HUES64 (cell line): ENCODE measurements at regions not wholly inside any gene's neighbourhood (a gene's known extent, or its start where the extent isn't known, plus 50 kb on each side); places are given as distances from the start of the nearest gene placed in this dataset.

Experiments used
- H3K27ac ChIP-seq: 2 replicates; pipeline ENCODE4 v1.7.0; 2013; ENCODE audit warnings: low read depth, low read length, inconsistent platforms
- H3K27me3 ChIP-seq: 2 replicates; pipeline ENCODE4 v1.6.1; 2013; ENCODE audit warnings: mild to moderate bottlenecking, low read length; ENCODE audit not compliant: insufficient read depth
- H3K36me3 ChIP-seq: 2 replicates; pipeline ENCODE4 v1.6.1; 2013; ENCODE audit warnings: mild to moderate bottlenecking, low read length; ENCODE audit not compliant: insufficient read depth
- H3K4me1 ChIP-seq: 2 replicates; pipeline ENCODE4 v1.6.1; 2013; ENCODE audit warnings: mild to moderate bottlenecking, low read length, moderate library complexity; ENCODE audit not compliant: insufficient read depth
- H3K4me3 ChIP-seq: 2 replicates; pipeline ENCODE4 v1.5.1; 2013; ENCODE audit warnings: mild to moderate bottlenecking, low read length, moderate library complexity
- H3K9ac ChIP-seq: 2 replicates; pipeline ENCODE4 v1.6.1; 2013; ENCODE audit warnings: mild to moderate bottlenecking, low read depth, low read length
- H3K9me3 ChIP-seq: 2 replicates; pipeline ENCODE4 v1.6.1; 2013; ENCODE audit warnings: low read depth, low read length; ENCODE audit not compliant: insufficient read depth
- WGBS: fragments of 150-250, 120-280 bp; methylation state at CpG from one replicate; pipeline ENCODE4 v1.1.7; 2013; ENCODE audit warnings: missing lambda C conversion rate; 5-methylcytosine and 5-hydroxymethylcytosine counted together

DNA sequence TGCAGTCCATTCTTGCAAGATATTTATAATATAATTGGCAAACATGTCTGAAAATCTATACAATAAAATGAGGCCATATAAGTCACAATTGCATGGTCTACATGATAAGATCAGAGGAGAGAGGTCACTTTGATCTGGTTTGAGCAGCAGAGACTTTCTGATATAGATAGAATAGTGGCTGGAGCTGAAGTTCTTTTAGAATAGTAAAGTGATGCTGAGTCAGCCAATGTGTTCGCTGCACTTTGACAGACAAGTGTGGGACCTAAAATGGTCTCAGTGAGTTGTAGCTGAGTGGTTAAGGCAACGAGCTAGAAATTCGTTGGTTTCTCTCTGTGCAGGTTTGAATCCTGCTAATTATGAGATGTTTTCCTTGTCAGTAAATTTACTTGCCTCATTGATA is 257.0 kb upstream of the C11orf87 start:
- H3K4me1 ChIP-seq, result no peaks in the 10 kb centered on the region
- 89% methylated on average over 3 of the region's 3 CpGs for WGBS
- H3K36me3 ChIP-seq, result no peaks in the 10 kb centered on the region
- H3K4me3 ChIP-seq, result no peak overlapping the region
- H3K9ac ChIP-seq, result no peak overlapping the region
- no peak overlapping the region for H3K27ac ChIP-seq
- H3K9me3 ChIP-seq, result no peaks in the 10 kb centered on the region
- no peaks in the 10 kb centered on the region for H3K27me3 ChIP-seq

DNA sequence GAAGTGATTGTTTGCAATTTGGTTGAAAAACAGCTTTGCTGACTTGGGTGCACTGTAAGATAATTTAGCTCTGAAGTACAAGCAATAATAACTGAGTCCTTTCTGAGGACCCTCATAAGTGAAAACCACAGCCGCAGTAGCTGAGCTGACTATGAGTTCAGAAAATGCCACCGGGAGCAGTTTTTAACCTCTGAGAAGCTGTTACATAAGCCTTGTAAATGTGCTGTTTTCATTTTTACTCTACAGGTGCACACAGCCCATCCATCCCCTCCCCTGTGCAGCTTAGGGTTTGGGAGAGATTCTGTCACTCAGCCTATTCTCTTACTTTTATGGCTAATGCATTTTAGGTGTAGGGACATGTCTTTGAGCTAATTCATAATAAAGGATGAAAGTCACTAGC is 255.5 kb upstream of the C11orf87 start:
- Histone ChIP-seq H3K27ac (no peak overlapping the region), H3K9me3 (no peaks in the 10 kb centered on the region), H3K4me1 (no peaks in the 10 kb centered on the region), H3K27me3 (no peaks in the 10 kb centered on the region), H3K4me3 (no peak overlapping the region), H3K36me3 (no peaks in the 10 kb centered on the region), H3K9ac (no peak overlapping the region)
- 96% methylated on average over 2 of the region's 2 CpGs for WGBS

DNA sequence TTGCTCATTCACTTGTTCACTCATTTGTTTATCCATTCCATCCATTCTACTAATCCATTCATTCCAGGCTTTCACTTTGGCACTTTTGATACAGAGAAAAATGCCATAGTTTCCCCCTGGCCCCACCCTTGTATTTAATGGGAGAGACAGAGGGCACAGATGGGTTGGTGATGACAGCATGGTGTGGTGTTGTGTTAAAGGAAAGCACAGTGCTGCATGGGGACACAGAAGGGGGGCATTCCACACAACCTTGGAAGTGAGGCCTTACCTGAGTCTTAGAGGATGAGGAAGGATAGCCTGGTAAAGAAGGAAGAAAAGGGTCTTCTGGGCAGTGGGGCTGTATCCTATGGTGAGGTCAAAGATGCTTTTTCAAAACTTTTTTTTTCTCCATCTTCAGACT is 248.5 kb upstream of the C11orf87 start:
- no peaks in the 10 kb centered on the region for H3K4me1 ChIP-seq
- H3K27ac ChIP-seq, result no peak overlapping the region
- no peaks in the 10 kb centered on the region for H3K36me3 ChIP-seq
- no peaks in the 10 kb centered on the region for H3K9me3 ChIP-seq
- no peak overlapping the region for H3K9ac ChIP-seq
- H3K27me3 ChIP-seq, result no peaks in the 10 kb centered on the region
- no peak overlapping the region for H3K4me3 ChIP-seq

DNA sequence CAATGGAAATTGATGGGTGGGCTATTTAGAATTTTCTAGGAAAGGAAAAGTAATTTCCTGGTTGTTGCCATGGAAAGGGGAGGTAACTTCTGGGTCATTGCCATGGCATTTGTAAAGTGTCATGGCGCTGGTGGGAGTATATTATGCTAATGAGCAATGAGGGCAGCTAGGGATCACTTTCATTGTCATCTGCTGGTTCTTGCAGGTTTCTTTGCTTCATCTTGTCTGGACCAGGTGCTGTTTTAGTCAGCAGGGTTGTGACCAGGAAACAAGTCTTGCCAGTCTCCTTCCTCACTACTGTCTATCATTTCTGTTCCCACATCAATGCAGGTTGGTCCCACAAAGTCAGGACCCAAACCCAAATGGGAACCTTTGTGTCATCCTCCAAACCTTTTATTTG is 237.6 kb upstream of the C11orf87 start:
- Histone ChIP-seq H3K4me1 (no peaks in the 10 kb centered on the region), H3K36me3 (no peaks in the 10 kb centered on the region), H3K4me3 (no peak overlapping the region), H3K27me3 (no peaks in the 10 kb centered on the region), H3K9ac (no peak overlapping the region), H3K27ac (no peak overlapping the region), H3K9me3 (peaks cover 5% of the 10 kb centered on the region; the same call in 1 of the 2 replicates)
- 94% methylated on average over 1 of the region's 1 CpG for WGBS

DNA sequence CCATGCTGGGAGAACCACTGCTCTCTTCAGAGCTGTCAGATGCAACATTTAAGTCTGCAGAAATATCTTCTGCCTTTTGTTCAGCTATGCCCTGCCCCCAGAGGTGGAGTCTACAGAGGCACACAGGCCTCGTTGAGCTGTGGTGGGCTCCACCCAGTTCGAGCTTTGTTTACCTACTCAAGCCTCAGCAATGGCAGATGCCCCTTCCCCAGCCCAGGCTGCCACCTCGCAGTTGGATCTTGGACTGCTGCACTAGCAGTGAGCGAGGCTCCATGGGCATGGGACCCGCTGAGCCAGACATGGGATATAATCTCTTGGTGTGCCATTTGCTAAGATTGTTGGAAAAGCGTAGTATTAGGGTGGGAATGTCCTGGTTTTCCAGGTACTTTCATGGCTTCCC is 229.1 kb upstream of the C11orf87 start:
- 98% methylated on average over 6 of the region's 6 CpGs for whole genome bisulfite sequencing
- Histone ChIP-seq H3K36me3 (no peaks in the 10 kb centered on the region), H3K4me3 (no peak overlapping the region), H3K9ac (no peak overlapping the region), H3K27me3 (no peaks in the 10 kb centered on the region), H3K9me3 (0 out of 2 replicates have a peak, but pooled peaks cover 4% of the 10 kb centered on the region), H3K4me1 (no peaks in the 10 kb centered on the region), H3K27ac (no peak overlapping the region)

DNA sequence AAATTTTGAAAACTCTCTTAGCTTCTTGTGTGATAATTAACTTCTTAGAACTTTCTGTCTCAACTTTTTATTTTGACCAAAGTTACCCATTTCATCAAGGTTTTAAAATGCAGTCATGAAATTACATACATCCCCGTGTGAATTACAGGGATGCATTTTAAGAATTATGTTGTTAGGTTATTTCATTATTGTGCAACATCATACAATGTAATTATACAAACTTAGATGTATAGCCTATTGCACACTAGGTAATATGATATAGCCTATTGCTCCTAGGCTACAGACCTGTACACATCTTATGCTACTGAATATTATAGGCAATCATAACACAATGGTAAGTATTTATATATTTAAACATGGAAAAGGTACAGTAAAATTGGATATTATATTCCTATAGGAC is 228.1 kb upstream of the C11orf87 start:
- H3K9me3 ChIP-seq, result 0 out of 2 replicates have a peak, but pooled peaks cover 4% of the 10 kb centered on the region
- no peak overlapping the region for H3K27ac ChIP-seq
- H3K4me3 ChIP-seq, result no peak overlapping the region
- no peak overlapping the region for H3K9ac ChIP-seq
- H3K4me1 ChIP-seq, result no peaks in the 10 kb centered on the region
- H3K27me3 ChIP-seq, result no peaks in the 10 kb centered on the region
- H3K36me3 ChIP-seq, result no peaks in the 10 kb centered on the region
- no CpG with 5 or more reads among the region's 1 CpG for WGBS

DNA sequence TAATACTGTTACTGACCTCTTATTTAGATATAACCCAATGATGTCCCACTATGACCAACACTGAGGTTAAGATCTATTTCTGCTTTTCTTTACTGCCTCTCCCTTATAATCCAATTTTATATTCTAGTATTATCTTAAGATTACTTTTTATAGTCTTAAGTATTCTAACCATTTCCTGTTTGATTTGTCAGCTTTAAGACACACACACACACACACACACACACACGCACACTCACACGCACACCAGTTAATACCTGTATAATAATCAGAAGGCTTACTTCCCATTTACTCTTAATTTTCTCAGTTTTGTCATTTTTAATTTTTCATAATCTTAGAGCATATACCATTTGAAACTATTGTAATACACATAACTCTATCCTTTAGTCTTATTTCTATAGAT is 226.0 kb upstream of the C11orf87 start:
- Histone ChIP-seq H3K4me3 (no peak overlapping the region), H3K4me1 (no peaks in the 10 kb centered on the region), H3K36me3 (no peaks in the 10 kb centered on the region), H3K9ac (no peak overlapping the region), H3K27me3 (no peaks in the 10 kb centered on the region), H3K27ac (no peak overlapping the region), H3K9me3 (0 out of 2 replicates have a peak, but pooled peaks cover 4% of the 10 kb centered on the region)
- 90% methylated on average over 2 of the region's 2 CpGs for WGBS

DNA sequence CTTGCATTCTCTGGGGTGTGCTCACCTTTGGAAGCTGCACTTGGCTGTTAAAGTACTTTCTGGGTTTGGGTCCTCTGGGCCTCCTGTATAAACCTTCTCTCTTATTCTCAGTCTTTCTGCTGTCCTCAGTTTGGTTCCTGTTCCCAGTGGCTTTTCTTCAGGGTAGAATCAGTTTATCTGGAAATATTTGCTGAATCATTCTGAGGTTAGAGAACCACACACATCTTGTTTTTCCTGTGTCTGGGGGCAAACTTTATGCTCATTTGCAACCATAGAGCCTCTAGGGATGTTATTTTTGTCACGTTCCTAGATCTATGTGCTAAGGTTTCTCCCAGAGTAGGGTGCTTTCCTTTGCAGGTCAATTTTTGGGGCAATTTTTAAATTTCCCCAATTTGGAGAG is 224.3 kb upstream of the C11orf87 start:
- 89% methylated on average over 1 of the region's 1 CpG for WGBS

DNA sequence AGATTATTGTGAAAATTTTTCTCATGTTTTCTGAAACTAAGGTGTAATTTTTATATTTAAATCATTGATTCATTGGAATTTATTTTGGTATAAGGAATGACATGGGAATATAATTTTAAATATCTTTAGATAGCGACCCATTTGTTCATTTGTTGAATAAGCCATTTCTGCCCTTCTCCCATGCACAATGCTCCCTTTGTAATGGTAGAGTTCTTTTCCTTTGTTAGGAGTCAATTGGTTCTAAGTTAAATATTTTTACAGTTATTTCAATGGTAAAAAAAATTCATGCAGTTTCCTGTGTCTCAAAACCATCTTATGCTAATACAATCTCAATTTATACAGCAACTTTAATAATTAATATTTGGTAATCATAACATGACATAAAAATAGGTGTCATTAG is 218.8 kb upstream of the C11orf87 start:
- Histone ChIP-seq H3K27ac (no peak overlapping the region), H3K27me3 (no peaks in the 10 kb centered on the region), H3K9me3 (0 out of 2 replicates have a peak, but pooled peaks cover 5% of the 10 kb centered on the region), H3K9ac (no peak overlapping the region), H3K4me1 (no peaks in the 10 kb centered on the region), H3K36me3 (no peaks in the 10 kb centered on the region), H3K4me3 (no peak overlapping the region)
- WGBS, result no CpG with 5 or more reads among the region's 1 CpG

More for the DNA sequence above, 224.3 kb upstream of the C11orf87 start:
- Histone ChIP-seq H3K9me3 (0 out of 2 replicates have a peak, but pooled peaks cover 4% of the 10 kb centered on the region), H3K9ac (no peak overlapping the region), H3K36me3 (no peaks in the 10 kb centered on the region), H3K27ac (no peak overlapping the region), H3K27me3 (no peaks in the 10 kb centered on the region), H3K4me3 (no peak overlapping the region), H3K4me1 (no peaks in the 10 kb centered on the region)

DNA sequence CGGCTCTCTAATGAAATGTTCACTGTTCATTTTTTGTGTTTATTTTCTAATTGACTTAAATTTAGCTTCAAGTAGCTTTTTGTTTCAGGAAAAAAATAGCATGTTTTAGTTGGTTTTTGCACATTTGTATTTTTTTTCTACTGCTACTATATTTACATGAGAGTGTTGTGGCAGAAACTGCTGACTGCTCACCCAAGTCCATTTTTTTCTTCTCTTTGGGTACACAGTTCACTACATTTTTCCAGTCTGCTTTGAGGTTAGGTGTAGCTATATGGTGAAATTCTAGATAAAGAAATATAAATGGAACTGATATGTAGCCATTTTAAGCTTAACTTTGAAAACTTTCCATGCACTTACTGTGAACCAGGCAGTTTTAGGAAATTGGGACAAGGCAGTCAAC is 216.7 kb upstream of the C11orf87 start:
- H3K4me3 ChIP-seq, result no peak overlapping the region
- H3K9me3 ChIP-seq, result 0 out of 2 replicates have a peak, but pooled peaks cover 5% of the 10 kb centered on the region
- no peak overlapping the region for H3K9ac ChIP-seq
- H3K27ac ChIP-seq, result no peak overlapping the region
- H3K27me3 ChIP-seq, result no peaks in the 10 kb centered on the region
- H3K4me1 ChIP-seq, result no peaks in the 10 kb centered on the region
- H3K36me3 ChIP-seq, result no peaks in the 10 kb centered on the region
- no CpG with 5 or more reads among the region's 1 CpG for WGBS

DNA sequence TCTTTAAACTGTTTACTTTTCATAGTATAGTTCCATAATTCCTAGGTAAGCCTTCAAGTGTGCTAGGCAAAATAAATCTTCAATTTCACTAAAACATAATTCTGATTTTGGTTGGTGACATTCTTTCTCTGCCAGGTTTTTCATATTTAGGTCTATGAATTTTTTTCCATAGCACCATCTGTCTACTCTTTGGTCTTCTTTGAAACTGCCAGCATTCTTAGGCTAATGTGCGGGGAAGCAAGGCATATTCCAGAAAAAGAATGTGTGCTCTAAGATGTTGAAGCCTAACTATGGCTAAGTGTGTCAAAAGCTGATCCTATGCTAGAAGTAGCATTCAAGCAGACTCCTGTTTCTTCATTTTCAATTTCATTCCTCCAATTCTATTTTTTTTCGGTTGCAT is 213.9 kb upstream of the C11orf87 start:
- Histone ChIP-seq H3K27me3 (no peaks in the 10 kb centered on the region), H3K36me3 (no peaks in the 10 kb centered on the region), H3K4me1 (no peaks in the 10 kb centered on the region), H3K4me3 (no peak overlapping the region), H3K27ac (no peak overlapping the region), H3K9me3 (0 out of 2 replicates have a peak, but pooled peaks cover 7% of the 10 kb centered on the region), H3K9ac (no peak overlapping the region)
- WGBS, result 48% methylated on average over 1 of the region's 2 CpGs

DNA sequence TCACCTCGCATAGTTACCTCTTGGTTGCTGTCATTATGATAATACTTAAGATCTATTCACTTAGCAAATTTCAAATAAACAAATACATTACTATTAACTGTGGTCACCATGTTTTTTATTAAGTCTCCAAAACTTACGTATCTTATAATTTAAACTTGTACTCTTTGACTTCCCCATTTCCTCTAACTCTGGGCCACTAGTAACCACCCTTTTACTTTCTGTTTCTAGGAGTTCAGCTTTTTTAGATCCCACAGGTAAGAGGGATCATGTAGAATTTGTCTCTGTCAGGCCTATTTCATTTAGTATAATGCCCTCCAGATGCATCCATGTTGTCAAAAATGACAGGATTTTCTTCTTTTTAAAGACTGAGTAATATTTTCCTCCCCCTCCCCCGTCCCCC is 212.4 kb upstream of the C11orf87 start:
- H3K9ac ChIP-seq, result no peak overlapping the region
- 97% methylated on average over 2 of the region's 3 CpGs for WGBS
- H3K36me3 ChIP-seq, result no peaks in the 10 kb centered on the region
- H3K27ac ChIP-seq, result no peak overlapping the region
- no peak overlapping the region for H3K4me3 ChIP-seq
- no peaks in the 10 kb centered on the region for H3K4me1 ChIP-seq
- H3K9me3 ChIP-seq, result 0 out of 2 replicates have a peak, but pooled peaks cover 7% of the 10 kb centered on the region
- no peaks in the 10 kb centered on the region for H3K27me3 ChIP-seq
